ENCODE measurements at regions not wholly inside any gene's neighbourhood (a gene's known extent, or its start where the extent isn't known, plus 50 kb on each side); places are given as distances from the start of the nearest gene placed in this dataset.

GRCh38 chr3:30077746-30078145 lies 528.7 kb upstream of the TGFBR2 start:
- no peak for ATAC-seq
- Histone ChIP-seq H3K36me3 (no peaks in the 10 kb centered on the region), H3K27me3 (no peaks in the 10 kb centered on the region), H3K9me3 (no peaks in the 10 kb centered on the region), H3K27ac (no peak overlapping the region), H3K4me1 (peaks cover 0 to 6% (median 0%) of the 10 kb centered on the region in 4 donors), H3K4me3 (no peak overlapping the region)
- DNase-seq, result no peak
- intact Hi-C loops (cut with DNase I), result no loop called here
- no peak for TF ChIP-seq POLR2A (IDR thresholded peaks at IDR 0.05)
- TF ChIP-seq CTCF (IDR thresholded peaks at IDR 0.05), result no peak
- 54% methylated on average over 2 of the region's 2 CpGs for WGBS (ENCODE audit: insufficient coverage, low coverage, low lambda C conversion rate, missing lambda C conversion rate)

- no peaks in the 10 kb centered on the region for H3K9me3 ChIP-seq
- TF ChIP-seq CTCF (IDR thresholded peaks at IDR 0.05), result no peak
- no peak for TF ChIP-seq POLR2A (IDR thresholded peaks at IDR 0.05)
- no peak for ATAC-seq
- no peak for DNase-seq
- 78% methylated on average over 2 of the region's 2 CpGs for WGBS (ENCODE audit: insufficient coverage, low coverage, low lambda C conversion rate, missing lambda C conversion rate)
- peaks cover 0 to 6% (median 0%) of the 10 kb centered on the region in 4 donors for H3K4me1 ChIP-seq
- no peak overlapping the region for H3K27ac ChIP-seq
- no peaks in the 10 kb centered on the region for H3K36me3 ChIP-seq
- H3K4me3 ChIP-seq, result no peak overlapping the region
- H3K27me3 ChIP-seq, result no peaks in the 10 kb centered on the region
- intact Hi-C loops (cut with DNase I), result no loop called here
These were observed 527.7 kb upstream of the TGFBR2 start for GRCh38 chr3:30078736-30079135.

- ATAC-seq, result peak; percentile 63 to 77 (median 70)
- no peak overlapping the region for H3K27ac ChIP-seq
- no peaks in the 10 kb centered on the region for H3K9me3 ChIP-seq
- no peaks in the 10 kb centered on the region for H3K36me3 ChIP-seq
- peak; percentile 19 to 54 (median 50) for DNase-seq
- no peak for TF ChIP-seq POLR2A (IDR thresholded peaks at IDR 0.05)
- no peak for TF ChIP-seq CTCF (IDR thresholded peaks at IDR 0.05)
- WGBS (ENCODE audit: insufficient coverage, low coverage, low lambda C conversion rate, missing lambda C conversion rate), result 43% methylated on average over 3 of the region's 3 CpGs
- no peaks in the 10 kb centered on the region for H3K27me3 ChIP-seq
- intact Hi-C loops (cut with DNase I), result no loop called here
- H3K4me3 ChIP-seq, result no peak overlapping the region
- peaks cover 0 to 6% (median 0%) of the 10 kb centered on the region in 4 donors for H3K4me1 ChIP-seq
These were observed 524.5 kb upstream of the TGFBR2 start for GRCh38 chr3:30081904-30082303.

- no peaks in the 10 kb centered on the region for H3K9me3 ChIP-seq
- no peak for ATAC-seq
These were observed 523.7 kb upstream of the TGFBR2 start for GRCh38 chr3:30082652-30083051.

More at GRCh38 chr3:30082652-30083051, 523.7 kb upstream of the TGFBR2 start:
- Histone ChIP-seq H3K4me3 (no peak overlapping the region), H3K4me1 (peaks cover 0 to 6% (median 0%) of the 10 kb centered on the region in 4 donors), H3K27ac (no peak overlapping the region), H3K27me3 (no peaks in the 10 kb centered on the region), H3K36me3 (no peaks in the 10 kb centered on the region)
- intact Hi-C loops (cut with DNase I), result no loop called here
- no peak for DNase-seq
- TF ChIP-seq POLR2A (IDR thresholded peaks at IDR 0.05) (no peak), CTCF (IDR thresholded peaks at IDR 0.05) (no peak)
- WGBS (ENCODE audit: insufficient coverage, low coverage, low lambda C conversion rate, missing lambda C conversion rate), result 80% methylated on average over 7 of the region's 7 CpGs
